ENCODE measurements at regions not wholly inside any gene's neighbourhood (a gene's known extent, or its start where the extent isn't known, plus 50 kb on each side); places are given as distances from the start of the nearest gene placed in this dataset.
A peak's percentile ranks its signal among the peaks of the same experiment; 100 is the strongest.
"Not testable (repeated sequence)": the region's sequence is repeated elsewhere in the genome, so short reads cannot be mapped to it uniquely, and the experiment has no call there.

DNA sequence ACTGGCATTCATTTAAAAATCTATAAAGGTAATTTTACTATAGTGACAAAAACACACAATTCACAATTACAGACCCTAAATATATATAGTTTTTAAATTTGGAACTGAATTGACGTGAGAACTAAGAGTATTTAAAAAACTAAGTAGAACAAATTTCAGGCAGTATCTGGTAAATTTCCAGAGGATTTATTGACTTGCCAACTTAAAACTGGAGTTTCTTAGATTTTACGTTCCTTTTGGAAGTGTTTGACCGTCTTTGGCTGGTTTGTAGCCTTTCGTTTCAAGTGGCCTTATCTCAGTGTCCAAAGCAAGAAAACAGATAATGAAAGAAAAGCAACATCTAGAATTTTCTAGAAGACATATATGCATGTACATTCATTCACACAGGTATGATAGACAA lies 234.4 kb upstream of the VLDLR start:
- DNase-seq (ENCODE audit: insufficient read length, low spot score) (no peak), FAIRE-seq (no peak)

DNA sequence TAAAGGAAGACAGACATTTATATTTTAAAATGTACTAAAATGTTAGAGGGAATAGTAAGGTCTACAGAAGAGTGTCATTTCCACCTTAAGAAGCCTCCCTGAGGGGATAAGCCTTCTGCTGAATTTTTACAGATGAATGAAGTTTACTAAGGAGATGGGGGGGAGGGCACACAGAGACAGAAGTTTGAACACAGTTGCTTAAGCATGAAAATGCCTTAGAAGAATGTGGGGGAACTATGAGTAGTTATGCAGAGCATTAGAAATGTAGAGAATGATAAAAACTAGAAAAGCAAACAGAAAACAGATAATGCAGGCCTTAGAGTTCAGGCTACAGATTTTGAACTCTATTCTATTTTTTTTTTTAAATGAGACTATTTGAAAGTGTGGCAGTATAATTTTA lies 232.2 kb upstream of the VLDLR start:
- FAIRE-seq (no peak), DNase-seq (ENCODE audit: insufficient read length, low spot score) (no peak)

DNA sequence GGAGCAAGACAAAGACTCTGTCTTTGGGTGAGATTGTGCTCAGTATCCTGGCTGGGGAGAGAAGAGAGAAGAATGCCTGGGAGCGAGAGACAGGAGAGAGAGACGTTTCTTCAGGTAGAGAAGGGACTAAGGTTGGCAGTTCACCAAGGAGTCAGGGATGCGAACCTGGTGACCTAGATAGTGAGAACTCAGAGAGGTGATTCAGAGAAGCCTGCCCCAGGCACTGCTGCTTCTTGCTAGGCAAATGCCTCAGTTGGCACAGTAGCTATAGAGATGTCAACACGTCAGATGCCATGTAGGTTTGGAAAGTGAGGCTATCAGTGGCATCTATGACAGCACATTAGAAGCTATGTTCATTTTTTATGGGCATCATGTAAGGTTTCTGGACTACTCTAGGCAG lies 231.6 kb upstream of the VLDLR start:
- FAIRE-seq (no peak), DNase-seq (ENCODE audit: insufficient read length, low spot score) (no peak)

DNA sequence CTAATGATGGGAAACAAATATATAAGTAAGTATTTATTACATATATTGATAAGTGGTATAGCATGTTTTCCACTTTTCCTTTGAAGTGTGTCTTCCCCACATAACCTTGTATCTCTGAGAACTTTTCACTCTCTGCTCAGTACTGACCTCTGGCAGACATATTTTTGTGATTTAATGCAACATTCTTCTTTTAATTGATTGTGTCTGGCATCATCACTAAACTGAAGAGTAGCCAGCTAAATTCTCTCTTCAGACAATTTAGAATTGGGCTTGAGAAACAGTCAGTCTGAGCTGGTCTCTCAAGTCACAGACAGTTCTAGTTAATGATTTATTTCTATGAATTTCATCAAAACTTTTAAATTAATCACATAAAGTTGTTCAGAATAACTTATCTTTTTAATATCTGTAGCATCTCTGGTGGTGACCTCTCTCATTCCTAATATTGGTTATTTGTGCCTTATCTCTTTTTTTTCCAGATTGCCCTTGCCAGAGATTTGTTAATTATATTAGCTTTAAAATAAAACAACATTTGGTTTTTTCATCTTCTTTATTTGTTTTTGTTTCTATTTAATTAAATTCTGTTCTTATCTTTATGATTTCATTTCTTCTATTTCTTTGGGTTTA lies 230.0 kb upstream of the VLDLR start:
- DNase-seq (ENCODE audit: insufficient read length, low spot score): not testable (repeated sequence)
- FAIRE-seq: peak; percentile 14

DNA sequence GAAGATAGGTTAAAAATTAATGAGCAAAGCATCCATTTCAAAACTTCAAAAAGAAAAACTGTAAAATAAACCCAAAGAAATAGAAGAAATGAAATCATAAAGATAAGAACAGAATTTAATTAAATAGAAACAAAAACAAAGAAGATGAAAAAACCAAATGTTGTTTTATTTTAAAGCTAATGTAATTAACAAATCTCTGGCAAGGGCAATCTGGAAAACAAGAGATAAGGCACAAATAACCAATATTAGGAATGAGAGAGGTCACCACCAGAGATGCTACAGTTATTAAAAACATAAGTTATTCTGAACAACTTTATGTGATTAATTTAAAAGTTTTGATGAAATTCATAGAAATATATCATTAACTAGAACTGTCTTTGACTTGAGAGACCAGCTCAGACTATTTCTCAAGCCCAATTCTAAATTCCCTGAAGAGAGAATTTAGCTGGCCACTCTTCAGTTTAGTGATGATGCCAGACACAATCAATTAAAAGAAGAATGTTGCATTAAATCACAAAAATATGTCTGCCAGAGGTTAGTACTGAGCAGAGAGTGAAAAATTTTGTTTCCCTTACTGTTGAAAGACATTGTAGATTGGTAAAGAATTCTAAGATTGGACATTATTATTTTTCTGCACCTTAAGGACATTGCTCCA lies 227.4 kb upstream of the VLDLR start:
- DNase-seq (ENCODE audit: insufficient read length, low spot score); FAIRE-seq: not testable (repeated sequence)

DNA sequence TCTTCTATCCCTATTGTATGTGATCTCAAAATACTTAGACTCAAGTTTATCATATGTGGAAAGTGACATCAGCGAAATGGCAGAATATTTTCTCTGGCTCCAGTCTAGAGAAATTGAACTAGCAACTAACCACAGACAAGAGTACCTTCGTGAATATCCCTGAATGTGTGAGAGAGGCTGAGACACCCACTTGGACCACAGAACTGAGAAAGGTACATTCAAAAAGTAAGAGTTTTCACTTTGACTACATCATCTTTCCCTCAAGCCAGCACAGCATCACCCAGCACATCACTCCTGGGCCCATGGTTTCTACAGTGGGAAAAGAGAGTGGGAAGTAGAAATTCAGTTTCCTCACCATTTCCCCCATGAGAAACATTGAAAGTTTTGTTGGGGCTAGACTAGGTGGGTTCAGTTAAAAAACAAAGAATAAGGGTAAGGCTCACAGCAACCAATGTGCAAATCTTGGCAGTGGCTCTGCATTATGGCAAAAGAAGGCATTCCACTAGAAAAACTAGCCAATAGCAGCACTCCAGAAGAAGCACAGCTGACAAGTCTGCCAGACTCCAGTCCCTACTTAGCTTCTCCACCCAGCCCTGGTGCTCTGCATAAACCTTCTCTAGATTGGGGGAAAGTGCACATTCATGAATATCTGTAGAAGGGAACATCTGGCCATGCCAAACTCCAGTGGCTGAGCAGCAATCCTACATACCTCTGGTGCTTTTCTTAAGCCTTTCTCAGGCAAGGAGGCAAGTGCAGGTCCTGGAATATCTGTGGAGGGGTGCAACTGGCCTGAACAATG lies 225.6 kb upstream of the VLDLR start:
- no peak for FAIRE-seq
- DNase-seq (ENCODE audit: insufficient read length, low spot score): no peak

DNA sequence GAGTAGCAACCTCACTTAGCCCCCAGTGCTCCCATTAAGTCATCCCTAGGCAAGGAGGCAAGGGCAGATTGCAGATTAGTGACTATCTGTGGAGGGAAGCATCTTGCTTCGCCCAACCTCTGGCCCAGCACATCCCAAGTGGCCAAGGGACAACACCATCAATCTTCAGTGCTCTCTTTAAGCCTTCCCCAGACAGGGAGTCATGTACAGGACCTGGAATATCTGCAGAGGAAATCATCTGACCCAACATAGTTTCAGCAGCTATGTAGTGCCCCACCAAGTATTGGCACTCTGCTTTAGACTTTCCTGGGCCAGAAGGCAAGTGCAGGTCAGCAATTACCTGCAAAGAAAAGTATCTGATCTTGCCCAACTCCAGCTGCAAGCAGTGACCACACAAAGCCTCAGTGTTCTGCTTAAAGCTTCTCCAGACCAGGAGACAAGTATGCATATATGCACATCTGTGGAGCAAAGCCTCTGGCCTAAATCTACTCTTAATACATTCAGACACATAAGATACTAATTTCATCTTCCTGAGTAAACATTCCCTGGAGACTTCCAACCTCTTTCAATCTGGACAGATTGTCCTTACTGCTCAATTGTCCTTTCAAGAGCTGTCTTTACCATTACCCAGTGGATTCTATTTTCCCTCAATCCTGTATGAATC lies 224.8 kb upstream of the VLDLR start:
- no peak for FAIRE-seq

DNA sequence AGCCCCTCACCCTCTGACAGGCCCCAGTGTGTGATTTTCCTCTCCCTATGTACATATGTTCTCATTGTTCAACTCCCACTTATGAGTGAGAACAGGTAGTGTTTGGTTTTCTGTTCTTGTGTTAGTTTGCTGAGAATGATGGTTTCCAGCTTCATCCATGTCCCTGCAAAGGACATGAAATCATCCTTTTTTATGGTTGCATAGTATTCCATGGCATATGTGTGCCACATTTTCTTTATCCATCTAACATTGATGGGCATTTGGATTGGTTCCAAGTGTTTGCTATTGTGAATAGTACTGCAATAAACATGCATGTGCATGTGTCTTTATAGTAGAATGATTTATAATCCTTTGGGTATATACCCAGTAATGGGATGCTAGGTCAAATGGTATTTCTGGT lies 223.7 kb upstream of the VLDLR start:
- DNase-seq (ENCODE audit: insufficient read length, low spot score); FAIRE-seq: not testable (repeated sequence)

More for the DNA sequence above, 224.8 kb upstream of the VLDLR start:
- no peak for DNase-seq (ENCODE audit: insufficient read length, low spot score)

DNA sequence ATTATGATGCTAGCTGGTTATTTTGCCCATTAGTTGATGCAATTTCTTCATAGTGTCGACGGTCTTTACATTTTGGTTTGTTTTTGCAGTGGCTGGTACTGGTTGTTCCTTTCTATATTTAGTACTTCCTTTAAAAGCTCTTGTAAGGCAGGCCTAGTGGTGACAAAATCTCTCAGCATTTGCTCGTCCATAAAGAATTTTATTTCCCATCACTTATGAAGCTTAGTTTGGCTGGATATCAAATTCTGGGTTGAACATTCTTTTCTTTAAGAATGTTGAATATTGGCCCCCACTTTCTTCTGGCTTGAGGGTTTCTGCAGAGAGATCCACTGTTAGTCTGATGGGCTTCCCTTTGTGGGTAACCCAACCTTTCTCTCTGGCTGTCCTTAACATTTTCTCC lies 219.8 kb upstream of the VLDLR start:
- not testable (repeated sequence) for FAIRE-seq; DNase-seq (ENCODE audit: insufficient read length, low spot score)

DNA sequence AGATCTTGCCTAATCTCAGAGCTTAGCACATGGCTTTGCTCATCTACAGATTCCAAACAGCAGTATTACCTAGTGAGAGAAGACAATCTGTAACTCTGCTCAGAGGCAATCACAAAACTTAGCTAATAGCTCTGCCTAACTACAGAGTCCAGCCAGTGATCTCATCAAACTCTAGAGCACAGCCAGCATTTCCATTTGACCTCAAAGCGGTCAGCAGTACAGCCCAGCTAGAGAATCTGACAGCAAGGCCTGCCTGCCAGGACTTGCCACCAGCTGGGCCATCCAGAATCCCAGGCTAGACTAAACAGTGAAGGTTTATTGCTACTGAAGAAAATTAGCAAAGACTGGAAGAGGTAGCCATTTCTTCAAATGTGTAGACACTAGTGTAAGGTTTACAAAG lies 217.9 kb upstream of the VLDLR start:
- DNase-seq (ENCODE audit: insufficient read length, low spot score) (no peak), FAIRE-seq (no peak)

DNA sequence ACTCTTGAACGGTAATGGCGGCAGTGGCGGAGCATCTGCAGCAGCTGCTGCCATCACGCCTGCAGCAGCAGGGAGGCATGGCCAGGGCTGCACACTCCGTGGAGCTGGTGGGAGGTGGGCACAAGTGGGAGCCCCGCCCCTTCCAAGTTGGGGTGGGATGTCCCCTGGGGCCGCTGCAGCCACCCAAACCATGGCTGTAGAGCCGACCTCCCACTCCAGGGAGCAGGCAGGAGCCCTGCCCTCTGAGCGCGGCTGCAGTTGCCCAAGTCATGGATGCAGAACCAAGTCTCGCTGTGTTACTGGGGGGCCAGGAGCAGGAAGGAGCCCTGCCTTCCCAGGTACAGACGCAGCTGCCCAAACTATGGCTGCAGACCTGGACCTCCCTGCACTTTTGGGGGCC lies 215.3 kb upstream of the VLDLR start:
- FAIRE-seq (no peak), DNase-seq (ENCODE audit: insufficient read length, low spot score) (no peak)

DNA sequence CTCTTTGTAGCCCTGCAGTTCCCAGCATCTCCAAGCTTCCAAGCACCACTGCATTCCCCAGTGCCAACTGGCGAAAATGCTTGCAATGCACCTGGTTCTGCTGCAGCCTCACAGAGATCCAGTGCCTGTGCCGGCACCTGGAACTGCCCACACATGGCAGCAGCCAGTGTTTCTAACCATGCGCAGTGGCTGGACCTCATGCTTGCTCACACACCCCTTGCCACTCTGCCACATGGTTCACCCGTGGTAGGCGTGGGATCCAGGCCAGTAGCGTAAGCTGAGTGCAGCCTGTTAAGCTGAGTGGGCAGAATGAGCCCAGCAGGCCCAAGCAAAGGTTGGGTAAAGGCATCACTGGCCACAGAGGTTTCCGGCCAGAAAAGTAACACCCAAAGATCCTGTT lies 214.1 kb upstream of the VLDLR start:
- FAIRE-seq: no peak
- DNase-seq (ENCODE audit: insufficient read length, low spot score): no peak

DNA sequence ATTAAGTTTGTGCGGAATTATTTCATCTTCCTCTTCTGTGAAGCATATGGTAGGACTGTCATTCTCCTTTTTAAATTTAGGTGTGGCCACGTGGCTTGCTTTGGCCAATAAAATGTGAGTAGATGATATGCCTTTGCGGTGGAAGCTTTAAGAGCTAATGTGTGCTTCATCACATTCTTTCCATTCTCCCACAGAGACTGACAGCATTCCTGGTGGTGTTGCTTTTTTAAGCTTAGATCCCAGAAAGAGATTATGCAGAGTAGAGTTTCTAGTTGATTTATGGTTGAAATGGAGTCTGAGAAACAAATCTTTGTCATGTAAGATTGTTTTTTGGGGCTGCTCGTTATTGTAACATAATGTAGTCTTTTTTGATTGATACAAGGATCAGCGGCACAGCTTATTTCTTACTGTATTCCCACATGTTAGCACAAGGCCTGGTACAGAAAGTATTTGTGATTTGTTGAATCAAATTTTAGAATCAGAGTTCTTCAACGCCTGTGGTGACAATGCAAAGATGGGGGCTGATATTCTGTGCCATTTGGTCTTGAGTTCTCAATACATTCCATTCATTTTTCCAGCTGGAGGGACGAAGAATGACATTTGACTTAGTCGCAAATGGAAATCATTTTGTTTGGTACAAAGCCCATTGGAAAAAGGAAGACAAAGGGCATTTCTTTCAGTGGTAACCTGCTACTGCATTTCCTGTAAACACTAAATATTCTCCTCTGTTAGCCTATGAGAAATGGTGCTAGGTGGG lies 209.9 kb upstream of the VLDLR start:
- no peak for FAIRE-seq
- no peak for DNase-seq (ENCODE audit: insufficient read length, low spot score)

DNA sequence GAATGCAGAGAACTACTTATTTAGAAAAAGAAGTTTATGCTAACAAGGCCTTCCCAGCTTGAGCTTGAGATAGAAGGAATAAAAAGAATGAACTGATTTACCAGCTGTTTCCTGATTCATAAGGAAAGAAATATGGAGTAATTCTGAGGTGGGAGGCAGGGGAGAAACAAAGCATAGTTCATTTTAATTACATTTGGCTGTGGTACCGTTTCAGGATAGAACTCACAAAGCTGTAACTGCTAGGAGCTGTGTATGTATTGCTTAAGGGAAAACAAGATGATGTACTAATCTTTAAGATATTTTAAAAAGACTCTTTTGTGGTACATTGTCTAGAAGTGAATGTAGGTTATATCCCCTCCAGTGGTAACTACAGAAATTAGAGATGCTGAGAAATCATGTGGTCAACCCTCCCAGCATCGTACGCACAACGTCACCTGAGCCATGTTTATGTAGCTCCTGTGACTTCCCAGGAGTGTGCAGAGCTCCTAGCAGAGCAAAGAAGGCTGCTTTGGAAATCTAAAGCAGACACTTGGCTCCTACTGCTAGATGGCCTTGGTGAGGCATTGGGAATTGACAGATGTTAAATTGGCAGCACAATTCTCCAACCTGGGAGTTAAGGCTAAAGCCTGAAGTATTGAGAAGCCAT lies 208.3 kb upstream of the VLDLR start:
- no peak for DNase-seq (ENCODE audit: insufficient read length, low spot score)
- FAIRE-seq: no peak

DNA sequence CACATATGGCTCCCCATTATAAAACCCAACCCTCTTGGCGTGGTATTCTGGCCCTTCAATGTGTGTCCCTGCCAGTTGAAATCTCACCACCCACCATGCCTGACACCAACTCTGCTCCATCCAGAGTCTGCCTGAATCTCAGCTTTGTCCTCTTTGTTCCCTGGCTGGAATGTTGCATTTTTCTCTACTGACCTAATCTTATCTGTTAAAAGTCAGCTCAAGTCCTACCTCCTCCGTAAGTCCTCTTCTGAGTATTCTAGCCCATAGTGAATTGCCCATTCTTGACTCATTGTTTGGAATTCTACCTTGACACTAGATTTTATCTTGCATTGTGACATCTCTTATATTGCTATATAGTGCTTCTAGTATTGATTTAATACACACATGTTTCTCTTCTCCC lies 207.1 kb upstream of the VLDLR start:
- DNase-seq (ENCODE audit: insufficient read length, low spot score) (no peak), FAIRE-seq (no peak)

DNA sequence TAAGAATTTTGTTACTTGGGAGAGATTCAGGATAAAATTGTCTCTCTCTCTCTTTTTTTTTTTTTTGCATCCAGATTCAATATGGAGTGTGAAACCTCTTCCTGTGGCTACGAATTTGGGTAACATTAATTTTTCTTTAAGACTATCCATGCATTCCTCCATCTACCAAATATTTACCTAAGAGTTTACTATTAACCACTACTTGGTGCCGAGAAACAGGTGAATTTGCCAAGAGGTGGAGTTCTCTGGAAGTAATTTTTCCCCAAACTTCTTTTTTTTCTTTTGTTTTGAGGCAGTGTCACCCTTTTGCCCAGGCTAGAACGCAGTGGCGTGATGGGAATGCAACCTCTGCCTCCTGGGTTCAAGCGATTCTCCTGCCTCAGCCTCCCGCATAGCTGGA lies 206.3 kb upstream of the VLDLR start:
- DNase-seq (ENCODE audit: insufficient read length, low spot score): no peak
- FAIRE-seq: no peak

DNA sequence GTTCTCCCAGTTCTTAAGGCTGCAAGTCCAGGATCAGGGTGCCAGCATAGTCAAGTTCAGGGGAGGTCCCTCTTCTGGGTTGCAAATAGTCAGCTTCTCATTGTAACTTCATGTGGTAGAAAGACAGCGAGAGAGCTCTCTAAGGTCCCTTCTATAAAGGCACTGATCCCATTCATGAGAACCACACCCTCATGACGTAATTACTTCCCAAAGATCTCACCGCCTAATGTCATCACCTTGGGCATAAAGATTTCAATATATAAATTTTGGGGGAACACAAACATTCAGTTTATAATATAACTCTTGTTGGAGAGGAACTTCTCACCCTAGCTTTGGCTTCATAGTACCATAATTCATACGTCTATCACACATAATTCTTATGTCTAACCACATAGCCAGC lies 203.9 kb upstream of the VLDLR start:
- DNase-seq (ENCODE audit: insufficient read length, low spot score) (no peak), FAIRE-seq (no peak)

DNA sequence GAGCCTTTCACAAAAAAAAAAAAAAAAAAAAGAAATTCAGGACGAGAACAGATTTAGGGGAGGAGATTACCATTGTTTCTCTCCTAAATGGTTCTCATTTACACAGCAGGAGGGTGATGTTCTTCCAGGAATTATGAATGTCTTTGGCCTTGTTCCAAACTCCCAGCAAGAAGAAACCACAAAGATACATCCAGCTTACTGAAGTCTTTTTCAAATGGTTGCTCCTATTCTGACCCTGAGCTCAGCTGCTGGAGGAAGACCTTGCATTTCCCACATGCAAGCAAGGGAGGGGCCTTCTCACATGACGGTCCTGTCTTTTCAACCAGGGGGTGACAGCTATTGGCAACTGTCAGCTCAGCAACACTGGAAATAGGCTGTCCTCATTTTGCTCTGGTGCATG lies 203.0 kb upstream of the VLDLR start:
- DNase-seq (ENCODE audit: insufficient read length, low spot score) (no peak), FAIRE-seq (no peak)

DNA sequence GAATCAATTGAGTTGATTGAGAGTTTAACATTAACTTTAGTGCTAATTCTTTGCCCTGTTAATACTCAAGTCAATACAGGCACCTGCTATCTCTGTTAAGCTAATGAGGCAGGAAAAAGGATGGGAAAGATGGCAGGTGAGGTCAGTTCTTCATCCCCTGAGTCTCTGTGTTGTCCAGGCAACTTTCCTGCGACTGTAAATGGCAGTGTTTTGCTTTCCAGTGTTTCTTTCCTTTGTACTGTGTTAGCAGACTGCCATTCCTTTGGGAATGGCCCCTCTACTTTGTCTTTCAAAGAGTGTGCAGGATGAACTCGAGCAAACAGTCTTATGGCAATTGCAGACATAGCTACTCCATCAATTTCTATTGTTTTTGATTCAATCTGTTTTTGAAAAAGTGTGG lies 202.2 kb upstream of the VLDLR start:
- DNase-seq (ENCODE audit: insufficient read length, low spot score) (no peak), FAIRE-seq (no peak)

DNA sequence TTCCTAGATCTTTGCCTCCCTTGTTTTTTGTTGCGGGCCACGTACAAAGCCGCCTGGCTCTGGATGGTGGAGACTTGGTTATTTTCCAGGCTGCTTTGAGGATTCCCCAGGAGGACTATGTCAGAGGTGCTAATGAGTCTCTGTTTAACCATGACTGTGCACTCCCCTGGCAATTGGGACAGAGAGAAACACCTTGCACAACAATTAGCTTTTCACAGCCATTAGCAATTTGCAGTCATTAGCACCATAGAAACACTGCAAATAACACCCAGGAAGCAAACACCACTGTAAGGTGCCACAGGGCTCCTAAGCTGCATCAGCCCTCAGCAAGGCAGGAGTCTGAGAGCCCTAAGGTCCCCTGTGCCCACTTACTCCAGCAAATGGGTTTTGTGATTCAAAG lies 201.0 kb upstream of the VLDLR start:
- FAIRE-seq: no peak
- no peak for DNase-seq (ENCODE audit: insufficient read length, low spot score)

Measured in GM19239 (cell line).